ENCODE measurements at regions not wholly inside any gene's neighbourhood (a gene's known extent, or its start where the extent isn't known, plus 50 kb on each side); places are given as distances from the start of the nearest gene placed in this dataset.

DNA sequence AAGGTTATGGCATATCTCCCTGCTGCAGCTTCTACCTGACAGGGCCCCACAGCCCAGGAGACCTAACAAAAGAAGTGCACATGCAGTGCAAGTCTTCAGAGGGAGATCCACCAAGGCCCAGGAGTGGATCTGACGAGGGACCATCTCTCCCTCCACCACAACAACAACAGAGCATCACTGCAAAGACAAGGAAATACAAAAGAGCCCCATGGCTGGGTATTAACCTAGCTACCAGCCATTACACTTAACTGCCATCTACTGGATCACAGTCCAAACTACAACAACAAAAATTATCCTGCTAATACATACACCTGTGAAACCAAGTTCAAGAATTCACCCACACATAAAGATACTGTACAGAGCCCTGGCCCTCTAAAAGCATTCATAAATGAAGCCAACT lies 280.2 kb upstream of the SLC7A11 start:
- TF ChIP-seq POLR2A (IDR thresholded peaks at IDR 0.05) = no peak
- TF ChIP-seq, protein P1, sequence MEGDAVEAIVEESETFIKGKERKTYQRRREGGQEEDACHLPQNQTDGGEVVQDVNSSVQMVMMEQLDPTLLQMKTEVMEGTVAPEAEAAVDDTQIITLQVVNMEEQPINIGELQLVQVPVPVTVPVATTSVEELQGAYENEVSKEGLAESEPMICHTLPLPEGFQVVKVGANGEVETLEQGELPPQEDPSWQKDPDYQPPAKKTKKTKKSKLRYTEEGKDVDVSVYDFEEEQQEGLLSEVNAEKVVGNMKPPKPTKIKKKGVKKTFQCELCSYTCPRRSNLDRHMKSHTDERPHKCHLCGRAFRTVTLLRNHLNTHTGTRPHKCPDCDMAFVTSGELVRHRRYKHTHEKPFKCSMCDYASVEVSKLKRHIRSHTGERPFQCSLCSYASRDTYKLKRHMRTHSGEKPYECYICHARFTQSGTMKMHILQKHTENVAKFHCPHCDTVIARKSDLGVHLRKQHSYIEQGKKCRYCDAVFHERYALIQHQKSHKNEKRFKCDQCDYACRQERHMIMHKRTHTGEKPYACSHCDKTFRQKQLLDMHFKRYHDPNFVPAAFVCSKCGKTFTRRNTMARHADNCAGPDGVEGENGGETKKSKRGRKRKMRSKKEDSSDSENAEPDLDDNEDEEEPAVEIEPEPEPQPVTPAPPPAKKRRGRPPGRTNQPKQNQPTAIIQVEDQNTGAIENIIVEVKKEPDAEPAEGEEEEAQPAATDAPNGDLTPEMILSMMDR (IDR thresholded peaks at IDR 0.05) = no peak
